ENCODE measurements at regions not wholly inside any gene's neighbourhood (a gene's known extent, or its start where the extent isn't known, plus 50 kb on each side); places are given as distances from the start of the nearest gene placed in this dataset.

DNA sequence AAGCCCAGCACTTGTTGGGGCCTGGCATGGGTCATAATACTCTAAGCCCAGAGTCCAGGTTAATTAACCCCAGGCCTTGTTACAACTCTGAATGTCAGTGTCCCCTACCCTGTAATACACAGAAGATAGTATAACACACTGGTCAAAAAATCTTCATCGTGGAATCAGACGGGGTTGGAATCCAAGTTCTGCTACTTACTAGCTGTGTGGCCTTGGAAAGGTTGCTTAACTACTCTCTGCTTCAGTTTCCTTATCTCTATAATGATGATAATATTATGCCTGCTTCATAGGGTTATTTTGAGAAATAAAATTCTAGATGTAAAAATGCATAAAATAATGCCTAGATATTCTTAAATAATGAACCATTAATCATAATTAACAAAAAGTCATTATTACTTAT is 77.8 kb upstream of the CTTNBP2NL start:
- Mint-ChIP-seq H3K27me3 (peaks cover 18% of the 10 kb centered on the region), H3K9me3 (no peaks in the 10 kb centered on the region), H3K27ac (no peak overlapping the region), H3K4me1 (no peaks in the 10 kb centered on the region), H3K4me3 (no peak overlapping the region), H3K36me3 (ENCODE audit: low read depth) (no peaks in the 10 kb centered on the region)
- DNase-seq = no peak
- ATAC-seq = no peak

DNA sequence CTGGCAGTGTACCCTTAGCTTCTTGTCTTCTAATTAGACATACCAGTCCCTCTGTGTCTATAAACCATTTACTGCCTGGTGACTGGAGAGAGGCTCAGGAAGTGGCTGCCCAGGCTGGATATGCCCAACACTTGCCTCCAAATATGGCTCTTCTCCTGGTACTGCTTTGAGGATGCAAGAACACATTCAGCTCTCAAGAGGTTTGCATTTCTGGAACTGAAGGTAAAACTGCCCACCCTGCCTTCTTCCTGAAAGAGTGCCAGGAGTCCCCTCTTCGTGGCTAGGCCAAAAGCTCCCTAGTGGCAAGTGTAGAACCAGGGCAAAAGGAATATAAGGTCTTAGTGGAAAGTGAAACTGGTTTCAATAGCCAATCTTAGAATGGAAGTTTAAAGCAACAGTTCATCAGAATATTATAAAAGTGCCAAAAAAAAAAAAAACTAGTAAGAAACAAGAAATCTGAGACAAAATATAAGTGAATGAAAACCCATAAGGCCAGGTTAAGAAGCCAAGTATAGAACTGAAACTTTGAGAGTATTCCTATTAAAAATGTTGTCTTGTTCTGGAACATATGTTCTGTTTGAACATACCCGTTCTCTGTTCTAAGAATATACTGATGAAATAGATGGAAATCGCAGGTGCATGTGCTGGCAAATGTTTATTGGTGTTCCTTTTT is 77.2 kb upstream of the CTTNBP2NL start:
- ATAC-seq (no peak), DNase-seq (no peak)
- H3K27me3 Mint-ChIP-seq = peaks cover 18% of the 10 kb centered on the region
- H3K4me3 Mint-ChIP-seq = no peak overlapping the region
- H3K9me3 Mint-ChIP-seq = no peaks in the 10 kb centered on the region
- no peaks in the 10 kb centered on the region for H3K4me1 Mint-ChIP-seq
- no peaks in the 10 kb centered on the region for H3K36me3 Mint-ChIP-seq (ENCODE audit: low read depth)
- no peak overlapping the region for H3K27ac Mint-ChIP-seq

DNA sequence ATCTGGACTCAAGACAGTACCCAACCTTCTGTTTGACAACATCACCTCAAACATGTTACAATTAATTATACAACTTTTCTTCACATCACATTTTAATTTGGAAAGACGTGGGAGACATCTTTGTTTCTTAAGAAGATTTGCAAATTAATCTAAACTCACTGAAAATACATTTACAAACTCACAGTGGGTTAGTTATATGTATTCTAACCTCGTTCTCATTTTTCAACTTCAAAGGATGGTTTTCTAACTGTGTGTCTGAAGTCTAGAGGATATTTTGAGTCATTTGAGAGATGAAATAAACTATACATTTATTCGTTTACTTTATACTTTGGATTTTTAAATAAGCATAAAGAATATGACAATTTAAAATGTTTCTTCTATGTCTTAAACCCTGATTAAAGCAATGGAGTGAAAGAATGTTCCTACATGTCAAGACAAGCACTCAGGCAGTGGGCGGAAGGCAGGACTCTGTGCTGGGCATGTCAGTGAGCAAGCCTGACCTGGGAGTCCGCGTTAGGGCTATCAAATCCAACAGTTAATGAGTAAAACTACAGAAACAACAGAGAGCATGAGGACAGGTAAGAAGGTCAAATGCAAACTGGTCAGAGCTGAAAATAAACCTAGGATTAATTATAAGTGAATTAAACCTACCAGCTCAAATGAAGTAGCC is 76.5 kb upstream of the CTTNBP2NL start:
- Mint-ChIP-seq H3K9me3 (no peaks in the 10 kb centered on the region), H3K27me3 (peaks cover 16% of the 10 kb centered on the region), H3K4me3 (no peak overlapping the region), H3K4me1 (no peaks in the 10 kb centered on the region), H3K27ac (no peak overlapping the region), H3K36me3 (ENCODE audit: low read depth) (no peaks in the 10 kb centered on the region)
- DNase-seq (no peak), ATAC-seq (no peak)

GRCh38 chr1:112320058-112320457 is 76.0 kb upstream of the CTTNBP2NL start:
- H3K27ac Mint-ChIP-seq = no peak overlapping the region
- ATAC-seq = no peak

GRCh38 chr1:112322018-112322417 is 74.0 kb upstream of the CTTNBP2NL start:
- Mint-ChIP-seq H3K27ac (no peak overlapping the region), H3K36me3 (ENCODE audit: low read depth) (no peaks in the 10 kb centered on the region), H3K4me3 (no peak overlapping the region), H3K4me1 (no peaks in the 10 kb centered on the region), H3K9me3 (no peaks in the 10 kb centered on the region), H3K27me3 (peaks cover 18% of the 10 kb centered on the region)
- no peak for DNase-seq
- no peak for ATAC-seq

More at GRCh38 chr1:112320058-112320457, 76.0 kb upstream of the CTTNBP2NL start:
- Mint-ChIP-seq H3K4me1 (no peaks in the 10 kb centered on the region), H3K27me3 (peaks cover 18% of the 10 kb centered on the region), H3K36me3 (ENCODE audit: low read depth) (no peaks in the 10 kb centered on the region), H3K4me3 (no peak overlapping the region), H3K9me3 (no peaks in the 10 kb centered on the region)
- DNase-seq = no peak

DNA sequence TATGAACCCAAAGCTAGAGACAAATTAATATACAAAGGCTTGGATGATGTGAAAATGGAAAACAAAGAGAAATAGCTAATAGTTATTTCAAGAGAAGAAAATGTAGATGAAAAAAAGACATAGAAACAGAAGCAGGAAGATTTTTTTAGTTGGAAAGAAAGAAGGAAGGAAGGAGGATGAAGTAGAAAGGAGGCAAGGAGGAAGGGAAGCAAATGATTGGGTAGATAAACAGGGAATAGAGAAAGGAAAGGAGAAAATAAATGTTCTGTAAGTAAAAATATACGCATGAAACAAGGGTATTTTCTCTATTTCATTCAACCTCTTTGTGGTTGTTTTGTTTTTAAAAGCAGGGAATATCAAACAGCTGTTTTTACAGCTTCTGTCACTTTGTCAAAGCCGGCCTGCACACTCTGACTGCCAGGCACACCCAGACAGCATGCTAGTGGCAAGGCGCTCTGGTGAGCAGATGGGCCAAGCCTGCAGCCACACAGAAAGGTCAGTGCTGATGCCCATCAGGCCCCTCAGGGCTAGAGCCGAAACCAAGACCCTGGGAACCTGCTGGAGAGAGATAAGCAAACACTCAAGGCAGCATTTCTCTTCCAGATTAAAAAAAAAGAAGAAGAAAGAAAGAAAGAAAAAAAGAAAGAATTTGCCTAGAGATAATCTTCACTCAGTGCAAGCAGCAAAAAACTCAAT is 72.9 kb upstream of the CTTNBP2NL start:
- Mint-ChIP-seq H3K27me3 (peaks cover 18% of the 10 kb centered on the region), H3K4me3 (no peak overlapping the region), H3K9me3 (no peaks in the 10 kb centered on the region), H3K36me3 (ENCODE audit: low read depth) (no peaks in the 10 kb centered on the region), H3K27ac (no peak overlapping the region), H3K4me1 (no peaks in the 10 kb centered on the region)
- ATAC-seq (no peak), DNase-seq (no peak)

DNA sequence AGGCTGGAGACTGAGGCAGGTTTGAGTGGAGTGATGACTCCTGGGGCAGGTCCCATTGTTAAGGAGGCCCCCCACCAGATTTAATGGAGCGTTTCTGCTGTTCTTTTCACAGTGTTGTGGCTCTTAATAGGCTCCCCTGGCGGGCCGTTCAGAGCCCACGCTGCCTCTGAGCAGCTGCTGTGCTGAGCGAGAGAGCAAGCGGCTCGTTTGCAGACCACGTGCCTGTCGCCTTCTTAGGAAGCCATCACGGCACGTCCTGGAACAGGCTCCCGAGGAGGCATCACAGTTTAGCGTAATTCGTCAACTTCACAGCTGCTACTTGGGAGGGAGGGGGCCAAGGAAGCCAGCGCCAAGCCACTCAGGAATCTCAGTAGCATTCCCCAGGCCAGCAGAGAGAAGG is 70.5 kb upstream of the CTTNBP2NL start:
- no peaks in the 10 kb centered on the region for H3K36me3 Mint-ChIP-seq (ENCODE audit: low read depth)
- no peak overlapping the region for H3K4me3 Mint-ChIP-seq
- H3K27ac Mint-ChIP-seq = no peak overlapping the region
- no peaks in the 10 kb centered on the region for H3K4me1 Mint-ChIP-seq
- no peaks in the 10 kb centered on the region for H3K9me3 Mint-ChIP-seq
- ATAC-seq (no peak), DNase-seq (no peak)
- peaks cover 17% of the 10 kb centered on the region for H3K27me3 Mint-ChIP-seq

DNA sequence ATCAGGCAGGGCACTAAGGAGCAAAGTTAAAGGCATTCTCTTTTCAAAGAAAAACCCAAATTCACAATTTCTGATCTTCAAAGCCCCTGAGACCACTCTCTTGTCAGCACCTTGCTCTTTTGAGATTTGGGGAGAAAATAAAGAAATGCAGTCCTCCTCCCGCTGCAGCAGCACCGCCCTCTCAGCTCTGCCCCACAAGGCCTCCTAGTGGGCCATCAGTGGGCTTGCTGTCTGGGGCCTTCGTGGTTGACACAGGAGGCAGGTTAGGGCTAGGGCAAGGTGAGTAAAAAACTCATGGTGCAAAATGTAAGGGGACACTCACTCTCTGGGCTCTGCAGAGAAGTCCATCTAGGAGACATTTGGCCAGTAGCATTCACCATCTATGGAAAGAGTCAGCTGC is 67.4 kb upstream of the CTTNBP2NL start:
- DNase-seq = no peak
- Mint-ChIP-seq H3K27me3 (peaks cover 11% of the 10 kb centered on the region), H3K27ac (no peak overlapping the region), H3K4me1 (no peaks in the 10 kb centered on the region), H3K4me3 (no peak overlapping the region), H3K9me3 (no peaks in the 10 kb centered on the region), H3K36me3 (ENCODE audit: low read depth) (no peaks in the 10 kb centered on the region)
- ATAC-seq = no peak

DNA sequence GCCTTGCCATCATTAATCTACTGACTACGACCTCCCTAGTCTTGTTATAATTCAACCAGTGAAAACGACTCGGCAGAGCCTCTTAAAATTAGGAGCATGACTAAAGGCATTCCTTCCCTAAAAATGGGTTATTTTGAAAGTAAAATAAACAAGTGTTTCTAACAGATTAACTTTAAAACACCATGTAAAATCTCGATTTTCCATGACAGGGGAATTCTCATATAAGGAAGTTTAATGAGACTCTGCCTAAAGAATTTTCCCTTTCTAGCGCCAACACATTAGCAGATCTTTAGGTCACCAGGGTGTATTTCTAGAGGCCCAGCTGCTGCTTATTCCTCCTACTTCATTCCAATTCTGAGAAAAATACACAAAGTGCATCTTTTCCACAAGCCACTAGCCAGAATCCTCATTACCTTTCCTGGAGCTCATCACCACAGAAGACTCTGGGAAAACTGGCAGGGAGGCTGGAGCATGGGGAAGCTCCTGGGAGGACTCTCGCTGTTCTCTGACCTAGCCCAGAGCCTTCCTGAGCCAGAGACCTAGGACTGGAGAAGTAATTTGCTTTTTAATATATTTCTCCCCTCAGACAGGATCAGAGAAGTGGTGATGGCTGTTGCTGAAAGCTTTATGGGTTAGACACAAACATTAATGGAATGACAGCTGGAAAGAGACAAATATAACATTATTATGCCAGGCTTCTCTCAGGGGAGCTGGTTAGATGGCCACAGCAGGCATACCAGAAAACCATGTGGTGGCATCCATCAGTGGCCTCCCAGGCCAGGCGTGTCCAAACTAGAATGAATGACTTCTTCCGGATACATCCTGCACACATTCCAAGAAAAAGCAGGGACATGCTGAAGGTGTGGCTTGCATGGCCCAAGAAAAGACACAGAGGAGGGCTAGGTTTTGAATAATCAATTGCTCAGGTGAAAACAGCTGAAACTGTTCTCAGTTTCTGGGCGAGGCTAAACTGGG is 63.6 kb upstream of the CTTNBP2NL start:
- DNase-seq = no peak
- H3K4me3 Mint-ChIP-seq = no peak overlapping the region
- no peak overlapping the region for H3K27ac Mint-ChIP-seq
- peaks cover 15% of the 10 kb centered on the region for H3K27me3 Mint-ChIP-seq
- no peak for ATAC-seq
- H3K9me3 Mint-ChIP-seq = no peaks in the 10 kb centered on the region
- H3K36me3 Mint-ChIP-seq (ENCODE audit: low read depth) = no peaks in the 10 kb centered on the region
- H3K4me1 Mint-ChIP-seq = peaks cover 6% of the 10 kb centered on the region

DNA sequence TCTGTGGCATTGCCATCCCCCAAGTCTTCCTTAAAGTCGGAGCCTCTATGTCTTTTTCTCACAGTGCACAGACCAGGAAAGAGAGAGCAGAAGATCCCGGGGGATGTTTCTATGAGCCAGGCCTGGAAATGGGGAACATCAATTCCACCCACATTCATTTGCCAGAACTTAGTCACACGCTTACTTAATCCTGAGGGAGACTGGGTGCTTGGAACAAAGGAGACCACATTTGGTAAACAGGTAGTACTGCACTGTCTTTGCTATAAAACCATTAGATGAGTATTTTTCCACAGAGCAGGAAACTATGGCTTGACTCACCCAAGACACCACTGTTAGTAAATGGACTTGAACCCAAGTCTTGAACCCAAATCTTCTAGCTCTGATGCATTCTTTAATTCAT is 60.7 kb upstream of the CTTNBP2NL start:
- DNase-seq (no peak), ATAC-seq (no peak)
- Mint-ChIP-seq H3K4me1 (peaks cover 6% of the 10 kb centered on the region), H3K27me3 (peaks cover 15% of the 10 kb centered on the region), H3K27ac (no peak overlapping the region), H3K9me3 (no peaks in the 10 kb centered on the region), H3K4me3 (no peak overlapping the region), H3K36me3 (ENCODE audit: low read depth) (no peaks in the 10 kb centered on the region)

DNA sequence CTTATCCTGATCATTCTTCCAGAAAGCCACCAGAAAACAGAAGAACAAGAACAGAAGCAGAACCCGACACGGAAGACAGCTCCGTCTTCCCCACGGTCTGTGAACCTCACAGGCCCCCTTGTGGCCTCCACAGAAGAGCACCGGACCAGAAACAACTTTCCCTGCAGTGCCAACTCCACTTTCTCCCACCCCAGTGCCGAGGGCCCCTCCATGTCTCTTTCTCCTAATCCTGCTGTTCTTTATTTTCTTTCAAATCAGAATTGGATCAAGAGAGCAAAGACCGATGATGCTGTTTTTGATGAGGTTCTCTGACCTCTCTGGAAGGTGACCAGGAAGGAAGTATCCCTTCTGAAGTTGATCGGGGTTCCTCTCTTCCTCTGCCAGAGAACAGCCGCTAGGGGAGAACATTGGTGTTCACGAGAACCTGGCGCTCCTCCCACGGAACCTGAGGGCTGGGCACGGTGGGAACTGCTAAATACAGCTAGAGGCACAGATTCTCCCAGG is 58.9 kb upstream of the CTTNBP2NL start:
- no peaks in the 10 kb centered on the region for H3K9me3 Mint-ChIP-seq
- no peak overlapping the region for H3K27ac Mint-ChIP-seq
- DNase-seq (peak; percentile 4), ATAC-seq (no peak)
- H3K4me1 Mint-ChIP-seq = peaks cover 6% of the 10 kb centered on the region
- no peaks in the 10 kb centered on the region for H3K36me3 Mint-ChIP-seq (ENCODE audit: low read depth)
- peak overlapping the region; percentile 39 for H3K4me3 Mint-ChIP-seq
- peaks cover 15% of the 10 kb centered on the region for H3K27me3 Mint-ChIP-seq

GRCh38 chr1:112341986-112342385 is 54.0 kb upstream of the CTTNBP2NL start:
- ATAC-seq (no peak), DNase-seq (no peak)
- Mint-ChIP-seq H3K36me3 (ENCODE audit: low read depth) (no peaks in the 10 kb centered on the region), H3K4me1 (peaks cover 22% of the 10 kb centered on the region), H3K9me3 (no peaks in the 10 kb centered on the region), H3K27ac (no peak overlapping the region), H3K4me3 (no peak overlapping the region), H3K27me3 (peaks cover 10% of the 10 kb centered on the region)

DNA sequence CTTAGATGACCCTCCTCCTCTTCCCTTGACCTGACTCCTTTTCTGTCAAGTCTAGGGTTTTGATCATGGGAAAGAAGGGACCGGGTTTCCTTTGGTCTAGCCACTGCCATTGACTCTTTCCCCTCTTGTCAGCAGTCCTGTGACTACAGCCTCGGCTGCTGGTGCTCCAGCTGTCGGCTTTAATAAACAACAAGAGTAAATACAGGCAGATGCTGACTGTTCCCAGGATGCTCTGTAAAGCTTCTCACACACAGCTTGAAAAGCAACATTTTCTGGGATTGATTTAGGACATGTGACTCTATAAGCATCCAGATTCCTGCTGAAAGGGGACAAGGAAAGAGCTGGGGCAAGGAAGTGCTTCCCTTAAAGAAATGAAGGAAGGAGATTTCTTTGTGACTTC is 53.5 kb upstream of the CTTNBP2NL start:
- H3K4me1 Mint-ChIP-seq = peaks cover 18% of the 10 kb centered on the region
- H3K36me3 Mint-ChIP-seq (ENCODE audit: low read depth) = no peaks in the 10 kb centered on the region
- no peak overlapping the region for H3K4me3 Mint-ChIP-seq
- H3K27ac Mint-ChIP-seq = no peak overlapping the region
- no peak for DNase-seq
- ATAC-seq = no peak
- H3K9me3 Mint-ChIP-seq = no peaks in the 10 kb centered on the region
- H3K27me3 Mint-ChIP-seq = peaks cover 6% of the 10 kb centered on the region

DNA sequence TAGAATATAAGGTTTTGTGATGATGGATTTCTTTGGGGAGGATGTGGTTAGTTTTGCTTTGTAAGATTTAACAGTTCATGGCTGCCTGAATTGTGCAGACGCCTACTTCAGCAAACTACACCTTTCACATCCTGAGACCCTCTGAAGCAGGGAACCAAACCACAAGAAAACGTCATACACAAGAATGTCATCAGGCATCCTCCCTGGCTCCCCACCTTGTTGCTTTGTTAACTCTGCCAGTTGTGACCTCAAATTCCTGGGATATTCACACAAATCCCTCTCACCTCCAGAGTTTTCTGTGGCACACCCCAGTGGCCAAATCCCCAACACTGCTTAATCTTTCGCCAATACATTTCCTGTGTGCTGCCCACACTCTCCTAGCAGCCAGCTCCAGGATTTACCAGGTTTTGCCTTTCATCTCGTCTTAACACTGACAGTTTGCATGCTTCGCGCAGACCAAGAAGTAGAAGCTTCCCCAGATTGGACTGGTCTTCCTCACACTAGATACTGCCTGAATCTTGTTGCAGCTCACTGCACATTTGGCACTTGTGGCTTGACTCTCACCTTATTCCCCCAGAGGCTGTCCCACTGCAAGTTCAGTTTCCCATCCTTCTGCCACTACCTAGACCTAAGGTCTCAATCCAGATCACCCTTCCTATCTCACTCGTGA is 51.1 kb upstream of the CTTNBP2NL start:
- H3K27me3 Mint-ChIP-seq = peaks cover 7% of the 10 kb centered on the region
- H3K4me3 Mint-ChIP-seq = no peak overlapping the region
- H3K27ac Mint-ChIP-seq = peak overlapping the region; percentile 11

More for the DNA sequence above, 51.1 kb upstream of the CTTNBP2NL start:
- peak; percentile 79 for ATAC-seq
- Mint-ChIP-seq H3K9me3 (peaks cover 5% of the 10 kb centered on the region), H3K4me1 (peaks cover 18% of the 10 kb centered on the region), H3K36me3 (ENCODE audit: low read depth) (no peaks in the 10 kb centered on the region)
- DNase-seq = no peak
